ENCODE measurements at regions not wholly inside any gene's neighbourhood (a gene's known extent, or its start where the extent isn't known, plus 50 kb on each side); places are given as distances from the start of the nearest gene placed in this dataset.
A peak's percentile ranks its signal among the peaks of the same experiment; 100 is the strongest.
"Not testable (repeated sequence)": the region's sequence is repeated elsewhere in the genome, so short reads cannot be mapped to it uniquely, and the experiment has no call there.

- DNase-seq (ENCODE audit: low read depth, low spot score), result no peak
Observed at GRCh38 chr7:29619111-29619510, 55.5 kb downstream of the PRR15 start.

GRCh38 chr7:29619848-29620555 lies 56.4 kb downstream of the PRR15 start:
- DNase-seq (ENCODE audit: low read depth, low spot score), result no peak

GRCh38 chr7:29620556-29620930 lies 56.9 kb downstream of the PRR15 start:
- DNase-seq (ENCODE audit: low read depth, low spot score), result no peak

GRCh38 chr7:29622335-29623265 lies 59.0 kb downstream of the PRR15 start:
- DNase-seq (ENCODE audit: low read depth, low spot score), result no peak

GRCh38 chr7:29623973-29624372 lies 60.3 kb downstream of the PRR15 start:
- DNase-seq (ENCODE audit: low read depth, low spot score), result no peak

- DNase-seq (ENCODE audit: low read depth, low spot score), result no peak
Observed at GRCh38 chr7:29626730-29627129, 63.1 kb downstream of the PRR15 start.

GRCh38 chr7:29627631-29628030 lies 64.0 kb downstream of the PRR15 start:
- no peak for DNase-seq (ENCODE audit: low read depth, low spot score)

GRCh38 chr7:29629507-29629906 lies 65.9 kb downstream of the PRR15 start:
- no peak for DNase-seq (ENCODE audit: low read depth, low spot score)

GRCh38 chr7:29635067-29636008 lies 71.7 kb downstream of the PRR15 start:
- not testable (repeated sequence) for DNase-seq (ENCODE audit: low read depth, low spot score)

- DNase-seq (ENCODE audit: low read depth, low spot score), result no peak
Observed at GRCh38 chr7:29636009-29636351, 72.3 kb downstream of the PRR15 start.

- DNase-seq (ENCODE audit: low read depth, low spot score), result no peak
Observed at GRCh38 chr7:29637374-29637773, 73.7 kb downstream of the PRR15 start.

GRCh38 chr7:29638841-29639240 lies 75.2 kb downstream of the PRR15 start:
- not testable (repeated sequence) for DNase-seq (ENCODE audit: low read depth, low spot score)

GRCh38 chr7:29639386-29639785 lies 75.8 kb downstream of the PRR15 start:
- DNase-seq (ENCODE audit: low read depth, low spot score), result no peak

- peak; percentile 38 for DNase-seq (ENCODE audit: low read depth, low spot score)
Observed at GRCh38 chr7:29639886-29640595, 76.4 kb downstream of the PRR15 start.

GRCh38 chr7:29641651-29642050 lies 78.0 kb downstream of the PRR15 start:
- DNase-seq (ENCODE audit: low read depth, low spot score), result no peak

- DNase-seq (ENCODE audit: low read depth, low spot score), result peak; percentile 59
Observed at GRCh38 chr7:29642494-29643155, 79.0 kb downstream of the PRR15 start.

GRCh38 chr7:29646116-29646515 lies 82.5 kb downstream of the PRR15 start:
- not testable (repeated sequence) for DNase-seq (ENCODE audit: low read depth, low spot score)

GRCh38 chr7:29647020-29647654 lies 83.5 kb downstream of the PRR15 start:
- peak; percentile 56 for DNase-seq (ENCODE audit: low read depth, low spot score)

- DNase-seq (ENCODE audit: low read depth, low spot score), result not testable (repeated sequence)
Observed at GRCh38 chr7:29647691-29648210, 84.1 kb downstream of the PRR15 start.

All from ELF-1 (cell line).